Fibroblast of the aortic adventitia (primary cell): ENCODE measurements at regions not wholly inside any gene's neighbourhood (a gene's known extent, or its start where the extent isn't known, plus 50 kb on each side); places are given as distances from the start of the nearest gene placed in this dataset.

Experiments
- DNase-seq: peaks from one replicate; pipeline ENCODE4 v3.0.0-alpha.2; 2010; ENCODE audit warnings: low read depth
- H3K4me3 ChIP-seq: 2 replicates; pipeline ENCODE4 v1.5.1; 2011; ENCODE audit warnings: low read depth, mild to moderate bottlenecking, control low read depth, low read length, moderate library complexity
- TF ChIP-seq, protein P1 (sequence below): IDR thresholded peaks from 2 replicates; pipeline ENCODE4 v1.5.1; 2011; ENCODE audit warnings: mild to moderate bottlenecking, low read length, control low read depth, inconsistent platforms; ENCODE audit not compliant: insufficient read depth

DNA sequence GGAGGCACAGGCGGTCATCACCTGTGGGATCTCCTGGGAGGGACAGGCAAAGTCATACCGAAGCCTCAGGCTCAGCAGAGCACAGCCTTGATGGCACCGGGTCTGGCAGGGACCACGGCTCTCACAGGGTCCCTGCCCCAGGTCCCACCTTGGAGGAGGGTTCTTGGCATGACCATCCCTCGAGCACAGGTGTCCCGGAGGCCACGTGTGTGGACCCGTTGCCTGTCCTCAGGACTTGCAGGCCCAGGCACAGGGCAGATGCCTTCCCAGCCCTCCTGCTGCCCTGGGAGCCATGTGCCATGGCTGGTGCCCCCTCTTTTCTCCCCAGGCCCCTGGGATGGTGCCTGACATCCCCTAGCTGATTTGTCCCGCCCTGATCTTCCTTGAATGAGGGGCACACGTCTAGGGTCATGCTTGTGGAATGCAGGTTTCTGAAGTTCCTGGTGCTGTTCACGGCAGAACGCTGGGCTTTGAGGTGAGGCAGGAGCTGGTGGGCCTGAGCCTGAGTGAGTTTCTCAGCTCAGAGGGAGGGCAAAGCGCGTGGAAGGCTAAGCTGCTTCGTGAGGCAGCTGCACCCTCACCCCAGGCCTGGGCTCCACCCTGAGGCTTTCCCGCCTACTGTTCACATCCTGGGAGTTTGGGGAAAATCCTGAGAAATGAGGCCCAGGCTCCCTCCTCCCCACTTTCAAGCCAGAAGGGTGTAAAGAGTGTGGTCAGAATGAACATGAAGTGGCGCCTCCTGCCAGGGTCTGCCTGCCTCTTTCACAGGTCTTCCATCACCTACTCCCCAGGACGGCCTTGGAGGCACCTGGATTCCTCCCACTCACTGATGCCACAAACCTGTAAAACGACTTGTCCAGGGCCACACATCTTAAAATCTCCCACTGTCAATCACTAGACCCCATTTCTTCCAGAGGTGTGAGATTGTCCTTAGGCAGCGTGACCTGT is 325.8 kb upstream of the B3GAT1 start:
- TF ChIP-seq, protein P1, sequence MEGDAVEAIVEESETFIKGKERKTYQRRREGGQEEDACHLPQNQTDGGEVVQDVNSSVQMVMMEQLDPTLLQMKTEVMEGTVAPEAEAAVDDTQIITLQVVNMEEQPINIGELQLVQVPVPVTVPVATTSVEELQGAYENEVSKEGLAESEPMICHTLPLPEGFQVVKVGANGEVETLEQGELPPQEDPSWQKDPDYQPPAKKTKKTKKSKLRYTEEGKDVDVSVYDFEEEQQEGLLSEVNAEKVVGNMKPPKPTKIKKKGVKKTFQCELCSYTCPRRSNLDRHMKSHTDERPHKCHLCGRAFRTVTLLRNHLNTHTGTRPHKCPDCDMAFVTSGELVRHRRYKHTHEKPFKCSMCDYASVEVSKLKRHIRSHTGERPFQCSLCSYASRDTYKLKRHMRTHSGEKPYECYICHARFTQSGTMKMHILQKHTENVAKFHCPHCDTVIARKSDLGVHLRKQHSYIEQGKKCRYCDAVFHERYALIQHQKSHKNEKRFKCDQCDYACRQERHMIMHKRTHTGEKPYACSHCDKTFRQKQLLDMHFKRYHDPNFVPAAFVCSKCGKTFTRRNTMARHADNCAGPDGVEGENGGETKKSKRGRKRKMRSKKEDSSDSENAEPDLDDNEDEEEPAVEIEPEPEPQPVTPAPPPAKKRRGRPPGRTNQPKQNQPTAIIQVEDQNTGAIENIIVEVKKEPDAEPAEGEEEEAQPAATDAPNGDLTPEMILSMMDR, result no peak
- H3K4me3 ChIP-seq, result no peak overlapping the region

DNA sequence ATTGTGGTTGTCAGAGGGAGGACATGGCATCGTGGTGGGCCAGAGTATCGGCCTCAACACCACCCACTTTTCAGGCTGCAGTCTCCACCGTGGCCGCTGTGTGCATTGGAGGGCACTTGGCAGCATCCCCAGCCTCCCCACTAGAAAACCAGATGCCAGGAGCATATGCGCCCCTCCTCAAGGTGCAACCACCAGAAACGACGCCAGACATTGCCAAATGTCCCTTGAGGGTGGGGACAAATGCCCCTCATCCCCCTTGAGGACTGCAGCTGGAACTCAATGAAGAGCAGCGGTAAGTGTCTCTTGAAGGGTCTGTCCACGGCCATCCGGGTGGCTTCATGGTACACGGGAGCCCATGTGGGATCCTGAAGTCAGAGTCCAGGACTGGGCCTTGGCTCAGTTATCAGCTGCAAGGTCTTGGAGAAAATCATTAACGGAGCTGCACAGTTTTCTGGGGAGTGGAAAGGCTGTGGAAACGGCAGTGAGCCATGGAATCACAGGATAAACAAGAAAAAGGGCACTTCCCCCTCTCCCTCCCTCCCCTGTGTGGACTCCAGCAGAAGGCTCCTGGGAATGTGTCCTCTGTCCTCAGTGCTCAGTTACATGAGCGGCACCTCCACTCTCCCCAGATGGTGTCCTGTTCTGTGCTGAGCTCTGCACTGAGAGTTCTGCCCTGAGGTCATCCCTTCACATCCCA is 324.4 kb upstream of the B3GAT1 start:
- no peak overlapping the region for H3K4me3 ChIP-seq
- TF ChIP-seq, protein P1, result no peak
- DNase-seq, result no peak

More for the DNA sequence above, 325.8 kb upstream of the B3GAT1 start:
- DNase-seq, result no peak

DNA sequence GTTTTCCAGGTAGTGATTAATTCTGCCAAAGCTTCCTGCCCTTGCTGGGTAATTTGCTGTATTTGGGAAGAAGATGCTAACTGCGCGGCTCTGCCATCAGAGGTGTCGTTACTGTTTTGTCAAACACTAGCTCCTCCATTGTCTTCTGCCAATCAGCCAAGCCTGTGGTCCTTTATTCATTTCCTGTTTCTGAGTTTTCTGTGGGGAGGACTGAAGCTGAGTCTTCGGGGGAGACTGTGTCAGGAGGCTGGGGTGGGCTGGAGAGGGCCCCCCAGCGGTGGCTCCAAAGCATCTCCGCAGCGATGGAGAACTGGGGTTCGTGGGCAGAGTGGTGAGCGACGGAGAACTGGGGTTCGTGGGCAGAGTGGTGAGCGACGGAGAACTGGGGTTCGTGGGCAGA is 322.9 kb upstream of the B3GAT1 start:
- H3K4me3 ChIP-seq, result no peak overlapping the region
- TF ChIP-seq, protein P1, result no peak
- no peak for DNase-seq

DNA sequence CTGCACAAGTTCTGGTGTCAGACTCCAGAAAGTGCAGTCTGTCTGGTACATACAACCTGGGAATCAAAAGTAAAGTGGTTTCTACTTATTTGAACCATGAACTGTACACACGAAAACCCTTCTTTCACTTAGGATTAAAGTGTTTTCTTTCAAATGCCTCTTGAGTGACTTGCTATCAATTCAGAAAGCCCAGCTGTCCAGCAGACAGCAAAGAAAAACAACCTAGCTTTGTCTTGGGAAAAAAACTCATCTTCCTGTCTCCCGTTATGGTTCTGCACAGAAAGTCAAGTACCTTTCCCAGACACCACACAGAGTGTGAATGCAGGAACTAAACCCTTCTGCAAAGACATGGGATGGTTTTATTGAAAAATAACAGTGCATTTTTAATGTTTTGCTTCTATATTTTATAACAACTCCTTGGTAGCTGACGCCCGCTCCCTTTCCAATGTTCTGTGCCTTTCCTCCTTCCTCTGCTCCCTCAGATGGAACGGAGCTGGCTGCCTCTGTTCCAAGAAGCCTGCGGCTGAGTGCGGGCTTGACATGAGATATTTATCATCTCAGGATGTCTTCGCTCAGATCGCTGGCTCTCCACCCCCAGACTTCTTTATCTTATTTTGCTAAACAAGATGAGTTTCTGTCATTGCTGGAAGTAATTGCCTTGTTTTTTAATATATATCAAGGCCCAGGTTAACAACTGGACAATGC is 322.3 kb upstream of the B3GAT1 start:
- TF ChIP-seq, protein P1, result no peak
- no peak overlapping the region for H3K4me3 ChIP-seq
- DNase-seq, result no peak

DNA sequence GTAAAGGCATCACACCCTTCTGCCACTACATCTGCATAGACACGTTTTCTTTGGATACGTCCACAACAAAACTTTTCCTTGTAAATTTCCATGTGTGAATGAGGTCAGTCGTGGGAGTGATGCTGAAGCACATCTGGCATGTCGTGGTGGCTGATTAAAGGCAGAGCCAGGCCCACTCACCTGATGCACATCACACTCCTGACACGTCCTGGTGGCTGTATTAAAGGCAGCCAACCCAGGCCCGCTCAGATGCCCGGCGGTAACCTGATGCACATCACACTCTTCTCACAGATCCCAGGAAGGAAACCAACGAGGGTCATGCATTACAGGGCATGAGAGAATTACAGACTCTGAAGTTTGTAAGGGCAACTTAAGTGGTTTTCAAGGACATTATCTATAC is 321.6 kb upstream of the B3GAT1 start:
- H3K4me3 ChIP-seq, result no peak overlapping the region
- no peak for DNase-seq
- TF ChIP-seq, protein P1, result no peak

DNA sequence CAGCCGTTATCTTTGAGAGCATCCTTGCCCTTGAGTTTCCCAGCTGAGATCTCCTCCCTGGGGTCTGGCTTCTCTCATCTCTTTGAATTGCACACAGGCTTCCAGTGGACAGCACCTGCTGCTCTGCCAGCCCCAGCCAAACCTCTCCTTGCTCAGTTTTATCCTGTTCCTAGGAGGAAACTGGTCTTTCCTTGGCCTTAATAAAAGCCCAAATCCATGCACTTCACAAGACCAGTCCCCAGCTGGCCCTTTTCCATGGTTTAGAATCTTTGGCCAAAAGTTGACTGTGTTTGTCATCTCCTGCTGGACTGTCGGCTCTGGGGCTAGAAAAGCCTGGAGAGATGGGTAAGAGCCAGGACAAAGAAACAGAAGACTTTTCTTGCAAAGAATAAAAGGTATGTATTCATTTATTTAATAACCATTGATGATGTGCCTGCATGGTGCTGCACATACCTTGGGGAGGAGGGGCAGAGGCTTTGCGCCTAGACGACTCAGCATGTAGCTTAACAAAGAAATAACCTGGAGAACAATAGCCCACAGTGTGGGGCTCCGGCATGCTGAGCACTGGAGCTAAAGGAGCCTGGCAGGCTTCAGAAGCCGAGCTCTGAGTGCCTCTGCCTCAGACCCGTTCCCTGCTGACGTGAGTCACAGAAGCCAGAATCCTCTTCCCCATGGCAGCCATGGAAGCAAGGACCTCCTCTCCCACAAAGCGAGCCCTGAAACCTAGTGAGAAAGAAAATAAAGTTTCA is 319.3 kb upstream of the B3GAT1 start:
- no peak for DNase-seq
- TF ChIP-seq, protein P1, result no peak
- H3K4me3 ChIP-seq, result no peak overlapping the region
